ENCODE measurements at regions not wholly inside any gene's neighbourhood (a gene's known extent, or its start where the extent isn't known, plus 50 kb on each side); places are given as distances from the start of the nearest gene placed in this dataset.

GRCh38 chr4:107562316-107562715 is 157.7 kb downstream of the PAPSS1 start:
- intact Hi-C loops (cut with micrococcal nuclease) = no loop called here
- no peak overlapping the region for H3K27ac Mint-ChIP-seq
- TF ChIP-seq CTCF (IDR thresholded peaks at IDR 0.05) = no peak
- H3K4me3 Mint-ChIP-seq = no peak overlapping the region
- Histone ChIP-seq H3K27me3 (ENCODE audit: control insufficient read depth in 2 of 2, insufficient read depth in 2 of 2, low read length in 2 of 2) (no peaks in the 10 kb centered on the region), H3K36me3 (replicated peaks in 1 of 2; ENCODE audit: control insufficient read depth in 1 of 2, insufficient read depth in 2 of 2, low read length in 2 of 2) (no peaks in the 10 kb centered on the region), H3K9me3 (replicated peaks in 1 of 2; ENCODE audit: control insufficient read depth in 1 of 2, insufficient read depth in 1 of 2, low read length in 2 of 2) (peaks cover 0 to 6% of the 10 kb centered on the region in 2 donors), H3K27ac (ENCODE audit: low read depth in 1 of 2, low read length in 2 of 2) (no peak overlapping the region), H4K20me1 (ENCODE audit: insufficient read depth, low read length) (no peaks in the 10 kb centered on the region), H3K79me2 (ENCODE audit: insufficient read depth, low read length) (no peaks in the 10 kb centered on the region), H3K4me3 (replicated peaks in 1 of 3; ENCODE audit: low read depth in 2 of 3, low read length in 3 of 3) (no peak overlapping the region), H3K4me1 (ENCODE audit: control insufficient read depth in 1 of 2, insufficient read depth in 2 of 2, low read length in 2 of 2) (no peaks in the 10 kb centered on the region), H2AFZ (ENCODE audit: insufficient read depth, low read depth, low read length, poor library complexity, severe bottlenecking) (no peak overlapping the region), H3K4me2 (replicated peaks; ENCODE audit: extremely low read depth, low read length, poor library complexity, severe bottlenecking) (no peak overlapping the region), H3K9ac (ENCODE audit: insufficient read depth, low read length, poor library complexity, severe bottlenecking) (no peak overlapping the region)
- WGBS (ENCODE audit: insufficient coverage) = no CpG with 5 or more reads among the region's 2 CpGs
- no peaks in the 10 kb centered on the region for H3K4me1 Mint-ChIP-seq
- peaks cover 0 to 1% (median 0%) of the 10 kb centered on the region in 3 donors for H3K27me3 Mint-ChIP-seq (ENCODE audit: low read depth in 3 of 3)
- DNase-seq = no peak
- H3K36me3 Mint-ChIP-seq = no peaks in the 10 kb centered on the region
- peaks cover 3 to 16% (median 12%) of the 10 kb centered on the region in 7 donors for H3K9me3 Mint-ChIP-seq

DNA sequence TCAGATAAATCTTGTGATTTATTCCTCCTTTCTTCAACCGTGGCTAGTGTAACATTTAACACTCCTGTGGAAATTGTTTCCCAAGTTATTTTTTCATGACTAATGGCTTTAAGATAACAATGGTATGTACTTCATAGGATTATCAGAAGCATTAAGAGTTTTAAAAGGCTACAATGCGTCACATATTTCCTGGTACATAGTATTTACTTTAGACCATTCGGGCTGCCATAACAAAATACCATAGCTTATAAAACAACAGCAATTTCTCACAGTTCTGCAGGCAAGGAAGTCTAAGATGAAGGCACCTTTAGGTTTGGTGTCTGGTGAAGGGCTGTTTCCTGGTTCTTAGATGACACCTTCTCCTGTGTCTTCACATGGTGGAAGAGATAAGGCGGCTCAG is 158.6 kb downstream of the PAPSS1 start:
- Histone ChIP-seq H4K20me1 (ENCODE audit: insufficient read depth, low read length) (no peaks in the 10 kb centered on the region), H3K79me2 (ENCODE audit: insufficient read depth, low read length) (no peaks in the 10 kb centered on the region), H3K27ac (ENCODE audit: low read depth in 1 of 2, low read length in 2 of 2) (no peak overlapping the region), H3K27me3 (ENCODE audit: control insufficient read depth in 2 of 2, insufficient read depth in 2 of 2, low read length in 2 of 2) (no peaks in the 10 kb centered on the region), H3K9me3 (replicated peaks in 1 of 2; ENCODE audit: control insufficient read depth in 1 of 2, insufficient read depth in 1 of 2, low read length in 2 of 2) (peaks cover 0 to 6% of the 10 kb centered on the region in 2 donors), H3K36me3 (replicated peaks in 1 of 2; ENCODE audit: control insufficient read depth in 1 of 2, insufficient read depth in 2 of 2, low read length in 2 of 2) (no peaks in the 10 kb centered on the region), H3K4me1 (ENCODE audit: control insufficient read depth in 1 of 2, insufficient read depth in 2 of 2, low read length in 2 of 2) (no peaks in the 10 kb centered on the region), H2AFZ (ENCODE audit: insufficient read depth, low read depth, low read length, poor library complexity, severe bottlenecking) (no peak overlapping the region), H3K4me3 (replicated peaks in 1 of 3; ENCODE audit: low read depth in 2 of 3, low read length in 3 of 3) (no peak overlapping the region), H3K9ac (ENCODE audit: insufficient read depth, low read length, poor library complexity, severe bottlenecking) (no peak overlapping the region), H3K4me2 (replicated peaks; ENCODE audit: extremely low read depth, low read length, poor library complexity, severe bottlenecking) (no peak overlapping the region)
- Mint-ChIP-seq H3K9me3 (peaks cover 3 to 16% (median 10%) of the 10 kb centered on the region in 7 donors), H3K27ac (no peak overlapping the region), H3K4me3 (no peak overlapping the region), H3K27me3 (ENCODE audit: low read depth in 3 of 3) (peaks cover 0 to 1% (median 0%) of the 10 kb centered on the region in 3 donors), H3K36me3 (no peaks in the 10 kb centered on the region), H3K4me1 (no peaks in the 10 kb centered on the region)
- no peak for DNase-seq
- WGBS (ENCODE audit: insufficient coverage) = no CpG with 5 or more reads among the region's 4 CpGs
- TF ChIP-seq CTCF (IDR thresholded peaks at IDR 0.05) = no peak
- intact Hi-C loops (cut with micrococcal nuclease) = no loop called here
